Gastroesophageal sphincter (tissue), 3 donors: ENCODE measurements at regions not wholly inside any gene's neighbourhood (a gene's known extent, or its start where the extent isn't known, plus 50 kb on each side); places are given as distances from the start of the nearest gene placed in this dataset.

Experiments
- CTCF ChIP-seq, 4 experiments: fragments of 200-600 bp in 2 of 4; fragments of 450-650 bp in 2 of 4; sonication (generic) in 1 of 4; IDR thresholded peaks; one replicate each; pipeline ENCODE4 v1.5.1; 2017 to 2019; ENCODE audit warnings: antibody characterized with exemption in 4 of 4, mild to moderate bottlenecking in 2 of 4, moderate library complexity in 2 of 4
- EP300 ChIP-seq: sonication (generic); formaldehyde crosslinking; IDR thresholded peaks from one replicate; pipeline ENCODE4 v1.6.1; 2017; ENCODE audit warnings: antibody characterized with exemption, mild to moderate bottlenecking
- POLR2A ChIP-seq, 2 donors: fragments of 450-650 bp; IDR thresholded peaks; one replicate each; pipeline ENCODE4 v1.6.1; 2017; ENCODE audit warnings: antibody characterized with exemption in 2 of 2, mild to moderate bottlenecking in 2 of 2, moderate library complexity in 1 of 2
- POLR2AphosphoS5 ChIP-seq: sonication (generic); formaldehyde crosslinking; IDR thresholded peaks from one replicate; pipeline ENCODE4 v1.6.1; 2017; ENCODE audit warnings: antibody characterized with exemption

DNA sequence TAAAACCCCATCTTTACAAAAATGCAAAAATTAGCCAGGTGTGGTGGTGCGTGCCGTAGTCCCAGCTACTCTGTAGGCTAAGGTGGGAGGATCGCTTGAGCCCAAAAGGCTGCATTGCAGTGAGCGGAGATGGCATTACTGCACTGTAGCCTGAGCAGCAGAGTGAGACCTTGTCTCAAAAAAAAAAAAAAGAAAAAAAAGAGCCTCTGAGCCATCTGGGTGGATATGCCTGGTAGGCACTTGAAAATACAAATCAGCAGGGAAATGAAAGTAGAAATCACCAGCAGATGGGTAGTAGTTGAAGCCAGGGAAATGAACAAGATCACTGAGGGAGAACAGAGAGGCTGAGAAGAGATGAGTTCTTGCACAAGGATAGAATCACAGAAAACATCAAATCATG, 131.0 kb upstream of the HMCN1 start:
- TF ChIP-seq CTCF (IDR thresholded peaks at IDR 0.05) (no peak), POLR2A (IDR thresholded peaks at IDR 0.05) (no peak), POLR2AphosphoS5 (no peak), EP300 (no peak)
